ENCODE measurements at regions not wholly inside any gene's neighbourhood (a gene's known extent, or its start where the extent isn't known, plus 50 kb on each side); places are given as distances from the start of the nearest gene placed in this dataset.

GRCh38 chr11:112357488-112357887 lies 96.8 kb upstream of the PLET1 start:
- no peak for DNase-seq (ENCODE audit: low spot score)

DNA sequence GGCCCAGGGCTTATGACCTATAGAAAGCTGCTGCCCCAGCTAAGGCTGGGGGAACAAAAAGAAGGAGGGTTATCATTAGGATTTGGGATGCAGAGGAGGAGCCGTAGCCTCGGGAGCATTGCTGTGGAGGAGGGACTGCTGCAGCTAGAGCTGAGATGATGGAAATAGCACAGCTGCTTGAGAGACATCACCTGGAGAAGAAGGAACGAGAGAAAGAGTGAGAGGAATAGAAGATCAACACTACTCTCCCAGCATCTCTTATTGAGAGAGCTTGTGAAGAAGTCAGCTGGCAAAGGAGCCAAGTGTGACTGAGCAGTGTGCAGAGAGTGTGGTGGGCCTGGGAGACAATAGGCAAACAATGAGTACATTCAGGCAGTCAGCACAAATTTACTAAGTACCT lies 100.7 kb upstream of the PLET1 start:
- no peak for DNase-seq (ENCODE audit: low spot score)

DNA sequence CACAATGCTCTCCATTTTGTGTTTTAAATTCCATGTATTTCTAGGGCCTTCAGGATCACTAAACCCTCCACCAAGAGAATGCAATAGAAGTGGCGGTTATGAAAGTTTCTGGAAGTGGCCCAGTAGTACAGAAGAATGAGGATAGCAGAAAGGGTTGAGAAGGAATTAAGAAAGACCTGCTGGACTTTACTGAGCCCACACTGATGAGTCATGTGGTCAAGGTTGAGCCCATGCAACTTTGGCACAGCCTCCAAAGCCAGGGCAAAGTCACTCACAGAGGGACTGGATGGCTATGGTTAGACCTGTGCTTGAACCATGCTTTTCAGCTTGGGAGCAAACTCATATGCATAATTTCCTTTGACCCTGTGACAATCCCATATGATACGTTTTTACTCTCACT lies 102.9 kb upstream of the PLET1 start:
- no peak for DNase-seq (ENCODE audit: low spot score)

DNA sequence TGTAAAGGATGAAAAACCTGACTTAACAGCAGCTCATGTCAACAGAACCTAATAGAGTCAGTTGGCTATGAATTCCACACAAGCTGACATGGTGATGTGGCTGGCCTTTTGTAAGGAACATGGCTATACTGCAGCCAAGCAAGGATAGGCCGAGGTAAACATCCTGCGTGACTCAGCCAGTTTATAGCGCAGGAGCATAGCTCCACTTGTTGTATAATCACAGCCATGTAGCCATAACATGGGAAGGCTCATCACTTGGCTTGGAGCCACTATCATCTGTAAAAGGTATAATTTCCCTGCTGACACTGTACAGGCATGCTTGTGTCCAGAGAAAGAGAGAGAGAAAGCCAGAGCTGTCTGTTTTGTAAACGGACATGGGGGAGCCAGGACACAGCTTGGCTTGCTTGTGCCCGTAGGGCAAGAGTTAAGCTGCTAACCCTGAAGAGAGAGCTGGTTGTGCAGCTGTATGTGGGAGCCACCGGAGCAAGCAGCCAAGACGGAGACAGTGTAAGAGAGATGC lies 104.4 kb upstream of the PLET1 start:
- DNase-seq (ENCODE audit: low spot score): no peak

- DNase-seq (ENCODE audit: low spot score): no peak
These were observed 105.4 kb upstream of the PLET1 start for GRCh38 chr11:112366012-112366411.

DNA sequence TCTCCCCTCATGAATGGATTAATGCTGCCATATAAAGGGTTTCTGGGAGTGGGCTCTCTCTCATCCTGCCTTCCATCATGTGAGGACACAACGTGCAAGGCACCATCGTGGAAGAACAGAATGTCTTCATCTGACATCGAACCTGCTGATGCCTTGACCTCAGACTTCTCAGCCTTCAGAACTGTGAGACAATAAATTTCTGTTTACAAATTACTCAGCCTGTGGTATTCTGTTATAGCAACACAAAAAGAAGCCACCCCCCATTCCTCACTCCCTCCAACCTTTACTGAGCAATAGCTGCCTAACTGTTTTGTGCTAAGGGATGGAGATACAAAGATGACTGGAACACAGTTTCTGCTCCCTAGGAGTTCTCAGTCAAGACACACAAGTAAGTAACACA lies 106.1 kb upstream of the PLET1 start:
- DNase-seq (ENCODE audit: low spot score): no peak

DNA sequence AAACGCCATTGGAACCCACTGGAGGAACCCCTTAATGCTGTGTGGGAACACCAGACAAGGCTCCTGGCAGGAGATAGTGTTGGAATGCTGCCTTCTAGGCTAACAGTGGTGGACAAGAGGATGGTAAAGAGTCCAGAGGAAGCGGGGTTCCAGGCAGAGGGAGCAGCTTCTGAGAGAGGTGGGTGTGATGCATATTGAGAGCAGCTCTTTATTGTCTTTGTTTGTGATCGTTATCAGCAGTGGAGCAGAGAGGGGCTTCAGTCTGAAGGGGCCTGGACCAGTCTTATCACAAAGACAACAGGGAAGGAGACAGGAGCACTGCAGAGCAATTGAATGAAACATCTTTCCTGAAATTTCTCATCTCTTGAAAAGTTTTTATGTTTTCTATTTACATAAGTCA lies 106.8 kb upstream of the PLET1 start:
- no peak for DNase-seq (ENCODE audit: low spot score)

DNA sequence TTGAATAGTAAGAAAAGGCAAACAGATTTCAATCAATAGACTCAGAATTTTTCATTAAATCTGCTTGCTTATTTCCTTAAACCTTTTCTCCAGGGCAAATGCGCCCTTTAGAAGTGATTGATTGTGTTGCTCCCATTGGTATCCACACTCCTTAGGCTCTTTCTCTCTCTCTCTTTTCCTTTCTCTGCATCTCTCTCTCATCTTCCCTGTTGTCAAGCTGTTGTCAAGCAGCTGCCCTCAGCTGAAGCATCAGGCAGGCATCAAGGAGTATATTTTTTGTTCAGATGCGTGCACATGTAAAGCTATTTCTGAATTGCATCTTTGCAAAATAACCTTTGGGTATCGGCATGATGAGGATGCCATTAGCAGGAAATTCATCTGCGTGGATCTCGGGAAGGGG lies 107.2 kb upstream of the PLET1 start:
- DNase-seq (ENCODE audit: low spot score): no peak

GRCh38 chr11:112368381-112368780 lies 107.7 kb upstream of the PLET1 start:
- DNase-seq (ENCODE audit: low spot score): no peak

DNA sequence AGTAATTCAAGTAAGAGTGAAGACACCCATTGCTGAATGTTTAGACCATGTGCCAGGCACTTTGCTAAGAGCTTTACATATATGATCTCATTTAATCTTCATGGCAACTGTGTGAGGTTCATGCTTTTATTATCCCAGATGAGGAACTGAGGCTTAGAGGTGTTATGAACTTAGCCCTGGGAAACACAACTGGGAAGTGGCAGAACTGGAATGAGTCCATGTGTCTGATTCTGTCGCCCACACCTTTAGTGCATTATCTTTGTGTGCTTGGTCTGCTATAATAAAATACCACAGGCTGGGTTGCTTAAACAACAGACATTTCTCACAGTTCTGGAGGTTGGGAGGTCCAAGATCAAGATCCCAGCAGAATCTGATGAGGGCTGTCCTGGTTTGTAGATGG lies 108.7 kb upstream of the PLET1 start:
- DNase-seq (ENCODE audit: low spot score): no peak

DNA sequence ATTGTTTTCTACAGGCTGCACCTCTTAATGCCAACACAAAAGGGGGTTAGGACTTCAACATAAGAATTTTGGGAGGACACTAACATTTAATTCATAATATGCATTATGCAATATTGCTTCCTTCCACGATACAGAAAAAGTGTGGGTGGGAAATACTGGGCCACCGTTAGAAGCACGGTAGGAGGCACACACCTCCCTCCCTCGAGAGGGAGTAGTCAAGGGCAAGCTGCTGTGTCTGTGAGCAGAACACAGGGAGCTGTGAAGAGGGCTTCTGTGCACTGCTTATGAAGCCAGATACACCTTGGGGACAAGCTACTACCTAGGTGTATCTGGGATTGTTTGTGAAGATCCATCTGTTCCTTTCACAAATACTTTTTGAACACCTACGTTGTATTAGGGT lies 109.3 kb upstream of the PLET1 start:
- DNase-seq (ENCODE audit: low spot score): no peak

DNA sequence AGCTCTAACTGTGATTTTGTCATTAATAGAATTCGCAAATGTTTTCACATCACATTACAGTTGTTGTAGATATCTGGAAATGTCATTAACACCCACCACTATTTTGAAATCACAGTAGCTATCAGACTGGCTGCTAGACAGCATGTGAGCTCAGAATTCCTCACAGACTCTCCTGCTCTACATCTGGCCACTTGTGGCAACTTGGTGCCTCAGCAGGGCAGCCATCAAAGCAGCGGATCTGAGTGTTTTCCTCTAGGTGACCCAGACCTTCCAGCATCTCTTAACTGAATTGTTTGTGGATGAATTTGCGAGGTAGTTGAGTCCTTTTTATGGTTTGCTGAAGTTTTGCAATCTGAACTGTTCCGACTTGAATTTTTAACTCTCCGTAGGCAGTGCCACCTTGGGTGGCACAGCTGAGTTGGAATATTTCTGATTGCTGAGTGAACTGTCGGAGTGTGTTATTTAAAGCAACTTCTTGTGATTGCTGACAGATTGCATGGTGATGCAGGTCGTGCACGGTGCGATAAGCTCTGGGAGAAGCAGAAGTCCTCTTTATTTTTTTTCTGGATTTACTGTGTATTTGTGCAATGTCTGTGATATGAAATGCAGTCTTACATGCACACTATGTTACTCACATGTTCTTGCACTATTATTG lies 114.0 kb upstream of the PLET1 start:
- no peak for DNase-seq (ENCODE audit: low spot score)

DNA sequence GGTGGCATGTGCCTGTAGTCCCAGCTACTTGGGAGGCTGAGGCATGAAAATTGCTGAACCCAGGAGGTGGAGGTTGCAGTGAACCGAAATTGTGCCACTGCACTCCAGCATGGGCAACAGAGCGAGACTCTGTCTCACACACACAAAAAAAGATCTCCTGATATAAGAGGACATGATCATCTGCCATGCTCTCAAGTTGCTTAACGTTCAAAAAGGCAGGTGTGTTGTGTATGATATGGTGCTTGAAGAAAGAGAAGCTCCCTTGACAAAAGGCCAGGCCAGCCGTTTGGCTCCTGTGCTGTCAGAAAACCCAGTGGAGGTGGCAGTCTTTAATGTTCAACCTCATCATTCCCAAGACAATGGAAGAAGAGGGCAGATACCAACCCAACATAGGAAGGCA lies 117.3 kb upstream of the PLET1 start:
- no peak for DNase-seq (ENCODE audit: low spot score)

GRCh38 chr11:112380464-112380863 lies 119.8 kb upstream of the PLET1 start:
- DNase-seq (ENCODE audit: low spot score): no peak

DNA sequence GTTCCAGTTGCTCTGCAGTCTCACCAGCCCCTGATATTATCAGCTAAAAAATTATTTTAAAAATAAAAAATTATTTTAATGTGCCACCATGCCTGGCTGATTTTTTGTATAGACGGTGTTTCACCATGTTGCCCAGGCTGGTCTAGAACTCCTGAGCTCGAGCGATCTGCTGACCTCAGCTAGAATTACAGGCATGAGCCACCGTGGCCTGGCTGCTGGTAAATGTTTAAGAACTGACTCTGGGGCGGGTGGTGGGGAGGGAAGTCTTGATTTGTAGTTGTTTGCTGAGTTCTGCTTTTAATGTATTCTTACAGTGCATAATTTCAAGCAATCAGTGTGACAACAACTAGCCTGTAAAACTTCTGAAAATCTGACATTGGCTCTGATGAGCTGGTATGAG lies 120.9 kb upstream of the PLET1 start:
- DNase-seq (ENCODE audit: low spot score): no peak

DNA sequence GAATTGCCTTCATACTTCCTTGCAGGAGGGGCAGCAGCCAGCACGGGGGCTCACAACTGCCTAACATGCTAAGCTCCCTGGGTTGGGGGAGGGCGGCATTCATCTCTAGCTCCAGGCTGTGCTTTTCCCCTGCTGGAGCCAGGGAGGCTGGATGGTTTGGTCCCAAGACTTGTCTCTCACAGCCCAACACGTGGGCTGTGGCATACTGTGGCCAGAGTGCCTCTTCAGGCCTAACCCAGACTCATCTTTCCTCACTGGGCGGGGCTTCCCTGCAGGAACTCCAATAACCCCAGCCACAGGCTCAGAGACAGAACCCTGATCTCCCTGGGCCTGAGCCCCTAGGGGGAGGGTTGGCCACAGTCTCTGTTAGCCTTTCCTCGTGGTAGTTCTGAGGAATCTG lies 121.9 kb upstream of the PLET1 start:
- DNase-seq (ENCODE audit: low spot score): no peak

- no peak for DNase-seq (ENCODE audit: low spot score)
These were observed 127.8 kb upstream of the PLET1 start for GRCh38 chr11:112388496-112388895.

DNA sequence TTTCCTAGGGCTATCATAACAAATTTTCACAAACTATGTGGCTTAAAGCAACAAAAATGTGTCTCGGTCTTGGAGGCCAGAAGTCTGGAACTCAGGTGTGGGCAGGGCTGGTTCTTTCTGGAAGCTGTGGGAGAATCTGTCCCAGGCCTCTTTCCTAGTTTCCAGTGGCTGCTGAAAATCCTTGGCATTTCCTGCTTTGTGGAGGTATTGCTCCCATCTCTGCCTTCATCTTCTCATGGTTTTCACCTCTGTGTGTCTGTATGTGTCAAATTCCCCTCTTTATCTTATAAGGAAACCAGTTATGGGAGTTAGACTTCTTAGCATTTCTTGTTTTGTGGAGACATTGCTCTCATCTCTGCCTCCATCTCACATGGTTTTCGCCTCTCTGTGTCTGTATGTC lies 130.4 kb upstream of the PLET1 start:
- no peak for DNase-seq (ENCODE audit: low spot score)

DNA sequence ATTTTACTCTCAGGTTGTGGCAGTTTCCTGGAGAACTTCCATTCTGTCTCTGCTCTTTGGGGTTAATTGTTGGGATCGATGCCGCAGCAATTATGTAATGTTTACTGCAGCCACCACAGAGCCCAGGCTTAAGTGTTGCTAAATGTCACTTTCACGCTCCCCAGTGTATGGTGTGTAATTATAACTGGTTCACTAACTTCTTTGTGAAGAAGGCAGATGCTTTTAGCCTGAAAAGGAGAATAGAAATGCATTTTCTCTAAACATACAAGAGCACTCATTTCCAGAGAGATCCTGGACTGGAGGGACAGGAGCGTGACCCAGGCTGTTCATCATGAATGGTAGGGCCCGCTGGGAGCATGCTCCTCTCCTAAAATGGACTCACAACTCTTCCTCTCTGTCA lies 132.2 kb upstream of the PLET1 start:
- no peak for DNase-seq (ENCODE audit: low spot score)

- no peak for DNase-seq (ENCODE audit: low spot score)
These were observed 133.6 kb upstream of the PLET1 start for GRCh38 chr11:112394304-112394703.

GRCh38 chr11:112396076-112396475 lies 135.4 kb upstream of the PLET1 start:
- no peak for DNase-seq (ENCODE audit: low spot score)

GRCh38 chr11:112398798-112399478 lies 138.3 kb upstream of the PLET1 start:
- DNase-seq (ENCODE audit: low spot score): no peak

GRCh38 chr11:112400476-112401014 lies 139.9 kb upstream of the PLET1 start:
- DNase-seq (ENCODE audit: low spot score): no peak

Data from activated CD4-positive, alpha-beta T cell treated with anti-CD3 and anti-CD28 coated beads, Interleukin-2, Interleukin-4, amounts not matched to agents 100 ng/mL and 50 ng/mL, durations not matched to agents 16 hours and 8 hours (primary cell).